Thyroid gland (tissue), 4 donors: ENCODE measurements at regions not wholly inside any gene's neighbourhood (a gene's known extent, or its start where the extent isn't known, plus 50 kb on each side); places are given as distances from the start of the nearest gene placed in this dataset.

ENCODE experiments used
- DNase-seq, 2 donors: peaks; one replicate each; pipeline ENCODE4 v3.0.0-alpha.2; 2019
- H3K27ac ChIP-seq, 3 donors: fragments of 200-600 bp; sonication (generic); 1 replicate in 2 of 3; 2 replicates in 1 of 3; pipeline ENCODE4 v1.5.1; 2016 to 2019; ENCODE audit warnings: mild to moderate bottlenecking in 1 of 3, moderate library complexity in 1 of 3
- H3K27me3 ChIP-seq: fragments of 200-600 bp; sonication (generic); one replicate; pipeline ENCODE4 v1.5.1; 2019
- H3K36me3 ChIP-seq, 2 donors: fragments of 200-600 bp; sonication (generic); one replicate each; pipeline ENCODE4 v1.5.1; 2016 to 2019
- H3K4me1 ChIP-seq, 2 donors: fragments of 200-600 bp; sonication (generic); one replicate each; pipeline ENCODE4 v1.5.1; 2017 to 2019
- H3K4me3 ChIP-seq, 3 donors: fragments of 200-600 bp; sonication (generic); replicated peaks in 1 of 3; 1 replicate in 2 of 3; 2 replicates in 1 of 3; pipeline ENCODE4 v1.5.1; 2016; ENCODE audit warnings: mild to moderate bottlenecking in 1 of 3
- H3K9me3 ChIP-seq: fragments of 200-600 bp; sonication (generic); one replicate; pipeline ENCODE4 v1.5.1; 2017
- CTCF ChIP-seq, 6 experiments: fragments of 200-600 bp in 3 of 6; fragments of 450-650 bp in 3 of 6; sonication (generic) in 3 of 6; IDR thresholded peaks; one replicate each; pipeline ENCODE4 v1.5.1; 2016 to 2019; ENCODE audit warnings: antibody characterized with exemption in 6 of 6, mild to moderate bottlenecking in 2 of 6, inconsistent platforms in 1 of 6, moderate library complexity in 1 of 6
- POLR2A ChIP-seq, 2 donors: fragments of 450-650 bp; IDR thresholded peaks; one replicate each; pipeline ENCODE4 v1.6.1; 2017; ENCODE audit warnings: antibody characterized with exemption in 2 of 2, mild to moderate bottlenecking in 2 of 2, moderate library complexity in 1 of 2
- WGBS, 2 donors: methylation state at CpG; one replicate each; pipeline ENCODE4 v1.1.5; 2017; 5-methylcytosine and 5-hydroxymethylcytosine counted together
- intact Hi-C: fragments of 100-400 bp; cut with DNase I; formaldehyde crosslinking; loops from one replicate; pipeline ENCODE4 v1.15.1; 2023

DNA sequence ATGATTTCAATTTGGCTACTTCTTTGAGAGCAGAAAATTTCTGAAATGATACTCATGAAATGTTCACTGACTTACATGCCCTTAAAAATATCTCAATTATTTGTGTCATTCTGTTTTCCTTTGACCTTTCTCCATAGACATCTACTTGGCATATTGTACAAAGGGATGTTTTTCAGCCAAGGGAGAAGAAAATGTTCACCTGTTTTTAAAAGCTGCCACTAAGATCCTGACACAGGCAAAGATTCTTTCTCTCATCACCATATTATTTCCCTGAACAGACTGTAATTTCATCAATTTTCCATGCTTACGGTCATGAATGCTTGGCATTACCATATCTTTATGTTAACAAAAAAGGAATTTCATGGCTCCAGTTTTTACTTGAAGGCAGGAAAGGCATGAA, 67.4 kb upstream of the DBX1 start:
- Histone ChIP-seq H3K4me1 (no peaks in the 10 kb centered on the region), H3K4me3 (no peak overlapping the region), H3K36me3 (no peaks in the 10 kb centered on the region), H3K27me3 (no peaks in the 10 kb centered on the region), H3K27ac (no peak overlapping the region), H3K9me3 (no peaks in the 10 kb centered on the region)
- DNase-seq = no peak
- intact Hi-C loops = no loop called here
- WGBS, 2 donors = 89 to 94% methylated on average over 1 of the region's 1 CpG
- TF ChIP-seq CTCF (IDR thresholded peaks at IDR 0.05) = no peak
- no peak for TF ChIP-seq POLR2A (IDR thresholded peaks at IDR 0.05)

DNA sequence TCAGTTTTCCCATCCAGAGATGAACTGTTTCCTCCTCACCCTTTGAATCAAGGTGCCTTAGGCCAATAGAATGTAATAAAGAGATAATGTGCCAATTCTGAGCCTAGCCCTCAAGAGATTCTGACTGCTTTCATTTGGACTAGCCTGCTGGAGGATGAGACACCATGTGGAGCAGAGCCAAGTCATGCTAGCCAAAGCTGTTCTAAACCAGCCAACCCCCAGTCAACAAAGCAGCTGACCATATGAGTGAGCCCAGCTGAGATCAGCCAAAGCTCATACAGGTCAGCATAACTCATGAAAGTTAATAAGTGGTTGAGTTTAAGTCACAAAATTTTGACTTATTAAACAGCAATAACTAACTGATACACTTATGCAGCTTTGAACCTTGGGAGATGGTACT, 66.7 kb upstream of the DBX1 start:
- H3K4me1 ChIP-seq = no peaks in the 10 kb centered on the region
- no peak overlapping the region for H3K4me3 ChIP-seq
- H3K27me3 ChIP-seq = no peaks in the 10 kb centered on the region
- TF ChIP-seq POLR2A (IDR thresholded peaks at IDR 0.05) (no peak), CTCF (IDR thresholded peaks at IDR 0.05) (no peak)
- no peak overlapping the region for H3K27ac ChIP-seq
- H3K36me3 ChIP-seq = no peaks in the 10 kb centered on the region
- DNase-seq = no peak
- no peaks in the 10 kb centered on the region for H3K9me3 ChIP-seq
- intact Hi-C loops = no loop called here

GRCh38 chr11:20221566-20221965, 61.3 kb upstream of the DBX1 start:
- no peaks in the 10 kb centered on the region for H3K27me3 ChIP-seq
- H3K4me1 ChIP-seq = no peaks in the 10 kb centered on the region
- TF ChIP-seq CTCF (IDR thresholded peaks at IDR 0.05) = no peak
- TF ChIP-seq POLR2A (IDR thresholded peaks at IDR 0.05) = no peak
- DNase-seq = no peak
- H3K27ac ChIP-seq = no peak overlapping the region
- H3K36me3 ChIP-seq = no peaks in the 10 kb centered on the region
- intact Hi-C loops = no loop called here
- H3K4me3 ChIP-seq = no peak overlapping the region
- H3K9me3 ChIP-seq = no peaks in the 10 kb centered on the region
- 67 to 100% methylated on average over 2 to 3 of the region's 3 CpGs for WGBS, 2 donors

GRCh38 chr11:20213790-20214189, 53.5 kb upstream of the DBX1 start:
- Histone ChIP-seq H3K4me1 (no peaks in the 10 kb centered on the region), H3K4me3 (no peak overlapping the region), H3K27ac (no peak overlapping the region), H3K9me3 (no peaks in the 10 kb centered on the region), H3K36me3 (no peaks in the 10 kb centered on the region), H3K27me3 (no peaks in the 10 kb centered on the region)
- WGBS, 2 donors = 63 to 71% methylated on average over 1 of the region's 1 CpG
- intact Hi-C loops = no loop called here
- TF ChIP-seq POLR2A (IDR thresholded peaks at IDR 0.05) = no peak
- no peak for TF ChIP-seq CTCF (IDR thresholded peaks at IDR 0.05)
- DNase-seq = no peak

DNA sequence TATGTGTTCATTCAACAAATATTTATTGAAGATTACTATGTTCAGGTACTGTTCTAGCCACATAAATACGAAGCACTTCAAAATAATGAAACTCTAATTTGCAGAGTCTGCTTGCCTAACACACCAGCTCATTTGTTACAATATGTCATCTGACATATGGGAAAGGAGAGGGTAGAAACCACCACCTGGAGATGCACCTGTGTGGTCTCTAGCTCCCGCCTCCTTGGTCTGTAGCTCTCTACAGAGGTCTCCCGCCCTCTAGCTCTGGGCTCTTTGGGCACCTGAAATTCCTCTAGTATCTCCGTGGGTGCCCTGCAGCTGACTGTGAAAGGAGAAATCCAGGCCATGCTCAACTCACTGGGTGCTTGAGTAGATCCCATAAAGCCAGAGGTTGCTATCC, 51.4 kb upstream of the DBX1 start:
- TF ChIP-seq CTCF (IDR thresholded peaks at IDR 0.05) (no peak), POLR2A (IDR thresholded peaks at IDR 0.05) (no peak)

More for the DNA sequence above, 51.4 kb upstream of the DBX1 start:
- Histone ChIP-seq H3K4me1 (peaks cover 13% of the 10 kb centered on the region in 2 donors), H3K36me3 (no peaks in the 10 kb centered on the region), H3K27ac (no peak overlapping the region), H3K27me3 (no peaks in the 10 kb centered on the region), H3K9me3 (no peaks in the 10 kb centered on the region), H3K4me3 (no peak overlapping the region)
- intact Hi-C loops = no loop called here
- no peak for DNase-seq
- WGBS, 2 donors = 79 to 83% methylated on average over 4 of the region's 4 CpGs
